Gastroesophageal sphincter (tissue), 4 donors: ENCODE measurements at regions not wholly inside any gene's neighbourhood (a gene's known extent, or its start where the extent isn't known, plus 50 kb on each side); places are given as distances from the start of the nearest gene placed in this dataset.
"Not testable (repeated sequence)": the region's sequence is repeated elsewhere in the genome, so short reads cannot be mapped to it uniquely, and the experiment has no call there.

Experiments
- ATAC-seq: fragments of 150-250 bp; one replicate; pipeline ENCODE4 v1.9.1; 2016; ENCODE audit warnings: mild to moderate bottlenecking, moderate library complexity
- H3K27ac ChIP-seq, 4 donors: fragments of 200-600 bp; sonication (generic) in 3 of 4; 1 replicate in 3 of 4; 2 replicates in 1 of 4; pipeline ENCODE4 v1.5.1; 2016 to 2019
- H3K27me3 ChIP-seq: fragments of 200-600 bp; sonication (generic); one replicate; pipeline ENCODE4 v1.5.1; 2019
- H3K36me3 ChIP-seq, 2 donors: fragments of 200-600 bp; sonication (generic); one replicate each; pipeline ENCODE4 v1.5.1; 2019; ENCODE audit warnings: control low read depth in 1 of 2
- H3K4me1 ChIP-seq, 3 donors: fragments of 200-600 bp; sonication (generic); 1 replicate in 2 of 3; 2 replicates in 1 of 3; pipeline ENCODE4 v1.5.1; 2016 to 2019; ENCODE audit warnings: control low read depth in 2 of 3
- H3K4me3 ChIP-seq, 2 donors: fragments of 200-600 bp; sonication (generic); one replicate each; pipeline ENCODE4 v1.5.1; 2019; ENCODE audit warnings: mild to moderate bottlenecking in 1 of 2, moderate library complexity in 1 of 2
- H3K9me3 ChIP-seq, 3 donors: fragments of 200-600 bp; sonication (generic); one replicate each; pipeline ENCODE4 v1.5.1; 2017 to 2019; ENCODE audit warnings: control low read depth in 2 of 3
- EP300 ChIP-seq: sonication (generic); formaldehyde crosslinking; IDR thresholded peaks from one replicate; pipeline ENCODE4 v1.6.1; 2017; ENCODE audit warnings: antibody characterized with exemption, mild to moderate bottlenecking
- POLR2A ChIP-seq, 2 donors: fragments of 450-650 bp; IDR thresholded peaks; one replicate each; pipeline ENCODE4 v1.6.1; 2017; ENCODE audit warnings: antibody characterized with exemption in 2 of 2, mild to moderate bottlenecking in 2 of 2, moderate library complexity in 1 of 2
- POLR2AphosphoS5 ChIP-seq: sonication (generic); formaldehyde crosslinking; IDR thresholded peaks from one replicate; pipeline ENCODE4 v1.6.1; 2017; ENCODE audit warnings: antibody characterized with exemption
- WGBS, 2 donors: methylation state at CpG; one replicate each; pipeline ENCODE4 v1.1.5; 2018; ENCODE audit warnings: low coverage in 1 of 2; 5-methylcytosine and 5-hydroxymethylcytosine counted together
- TF ChIP-seq, protein P1 (sequence below), 4 experiments: fragments of 200-600 bp in 2 of 4; fragments of 450-650 bp in 2 of 4; sonication (generic) in 1 of 4; IDR thresholded peaks; one replicate each; pipeline ENCODE4 v1.5.1; 2017 to 2019; ENCODE audit warnings: antibody characterized with exemption in 4 of 4, mild to moderate bottlenecking in 2 of 4, moderate library complexity in 2 of 4

DNA sequence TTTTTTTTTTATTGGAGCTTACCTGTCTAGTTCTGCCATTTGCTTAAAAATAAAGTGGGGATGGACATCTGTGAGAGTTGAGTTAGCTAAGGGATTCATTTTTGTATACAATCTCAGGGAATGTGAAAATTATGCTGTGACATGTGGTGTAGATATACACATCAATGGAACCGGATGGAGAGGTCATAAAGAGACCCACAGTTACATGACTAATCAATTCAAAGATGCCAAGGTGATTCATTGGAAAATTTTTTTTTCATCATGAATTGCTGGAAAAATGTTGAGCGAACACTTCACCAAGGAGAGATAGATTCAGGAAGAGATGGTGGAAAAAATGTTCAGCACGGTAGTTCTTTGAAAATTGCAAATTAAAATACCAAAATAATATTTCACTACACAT is 605.4 kb upstream of the KIF2B start:
- Histone ChIP-seq H3K27ac (no peak overlapping the region), H3K27me3 (no peaks in the 10 kb centered on the region), H3K9me3 (no peaks in the 10 kb centered on the region), H3K4me1 (no peaks in the 10 kb centered on the region), H3K36me3 (no peaks in the 10 kb centered on the region), H3K4me3 (no peak overlapping the region)
- TF ChIP-seq POLR2A (IDR thresholded peaks at IDR 0.05) (no peak), POLR2AphosphoS5 (no peak), EP300 (no peak)
- TF ChIP-seq, protein P1, sequence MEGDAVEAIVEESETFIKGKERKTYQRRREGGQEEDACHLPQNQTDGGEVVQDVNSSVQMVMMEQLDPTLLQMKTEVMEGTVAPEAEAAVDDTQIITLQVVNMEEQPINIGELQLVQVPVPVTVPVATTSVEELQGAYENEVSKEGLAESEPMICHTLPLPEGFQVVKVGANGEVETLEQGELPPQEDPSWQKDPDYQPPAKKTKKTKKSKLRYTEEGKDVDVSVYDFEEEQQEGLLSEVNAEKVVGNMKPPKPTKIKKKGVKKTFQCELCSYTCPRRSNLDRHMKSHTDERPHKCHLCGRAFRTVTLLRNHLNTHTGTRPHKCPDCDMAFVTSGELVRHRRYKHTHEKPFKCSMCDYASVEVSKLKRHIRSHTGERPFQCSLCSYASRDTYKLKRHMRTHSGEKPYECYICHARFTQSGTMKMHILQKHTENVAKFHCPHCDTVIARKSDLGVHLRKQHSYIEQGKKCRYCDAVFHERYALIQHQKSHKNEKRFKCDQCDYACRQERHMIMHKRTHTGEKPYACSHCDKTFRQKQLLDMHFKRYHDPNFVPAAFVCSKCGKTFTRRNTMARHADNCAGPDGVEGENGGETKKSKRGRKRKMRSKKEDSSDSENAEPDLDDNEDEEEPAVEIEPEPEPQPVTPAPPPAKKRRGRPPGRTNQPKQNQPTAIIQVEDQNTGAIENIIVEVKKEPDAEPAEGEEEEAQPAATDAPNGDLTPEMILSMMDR (IDR thresholded peaks at IDR 0.05), result no peak
- ATAC-seq, result no peak
- WGBS, 2 donors, result 69 to 76% methylated on average over 3 of the region's 3 CpGs

DNA sequence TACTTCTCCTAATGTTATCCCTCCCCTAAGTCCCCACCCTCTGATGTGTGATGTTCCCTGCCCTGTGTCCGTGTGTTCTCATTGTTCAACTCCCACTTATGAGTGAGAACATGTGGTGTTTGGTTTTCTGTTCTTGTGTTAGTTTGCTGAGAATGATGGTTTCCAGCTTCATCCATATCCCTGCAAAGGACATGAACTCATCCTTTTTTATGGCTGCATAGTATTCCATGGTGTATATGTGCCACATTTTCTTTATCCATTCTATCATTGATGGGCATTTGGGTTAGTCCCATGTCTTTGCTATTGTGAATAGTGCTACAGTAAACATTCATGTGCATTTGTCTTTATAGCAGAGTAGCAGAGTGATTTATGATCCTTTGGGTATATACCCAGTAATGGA is 613.8 kb upstream of the KIF2B start:
- H3K36me3 ChIP-seq, H3K4me1 ChIP-seq, H3K27me3 ChIP-seq, H3K27ac ChIP-seq, H3K4me3 ChIP-seq, ATAC-seq, H3K9me3 ChIP-seq: not testable (repeated sequence)
- 88% methylated on average over 1 of the region's 1 CpG for WGBS, 2 donors

DNA sequence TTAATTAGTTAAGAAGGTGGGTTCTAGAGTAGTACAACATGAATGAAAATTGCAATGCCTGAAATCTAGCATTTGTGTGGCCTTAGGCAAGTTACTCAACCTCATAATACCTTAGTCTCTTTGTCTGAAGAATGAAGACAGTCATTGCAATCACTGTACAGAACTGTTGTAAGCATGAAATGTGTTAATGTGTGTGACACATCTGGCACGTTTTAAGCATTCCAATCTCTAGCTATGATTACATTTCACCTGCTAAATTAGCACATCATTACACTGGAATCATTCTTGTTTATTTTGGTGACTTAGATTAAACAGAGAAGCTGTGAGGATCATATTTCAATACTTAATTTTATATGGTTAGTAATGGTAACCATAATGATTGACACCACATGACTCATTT is 629.7 kb upstream of the KIF2B start:
- Histone ChIP-seq H3K4me3 (no peak overlapping the region), H3K27ac (no peak overlapping the region), H3K4me1 (no peaks in the 10 kb centered on the region), H3K27me3 (no peaks in the 10 kb centered on the region), H3K36me3 (no peaks in the 10 kb centered on the region), H3K9me3 (no peaks in the 10 kb centered on the region)
- WGBS, 2 donors, result 31 to 45% methylated on average over 1 of the region's 1 CpG
- TF ChIP-seq POLR2AphosphoS5 (no peak), POLR2A (IDR thresholded peaks at IDR 0.05) (no peak), EP300 (no peak)
- TF ChIP-seq, protein P1 (IDR thresholded peaks at IDR 0.05), result no peak
- ATAC-seq, result no peak

DNA sequence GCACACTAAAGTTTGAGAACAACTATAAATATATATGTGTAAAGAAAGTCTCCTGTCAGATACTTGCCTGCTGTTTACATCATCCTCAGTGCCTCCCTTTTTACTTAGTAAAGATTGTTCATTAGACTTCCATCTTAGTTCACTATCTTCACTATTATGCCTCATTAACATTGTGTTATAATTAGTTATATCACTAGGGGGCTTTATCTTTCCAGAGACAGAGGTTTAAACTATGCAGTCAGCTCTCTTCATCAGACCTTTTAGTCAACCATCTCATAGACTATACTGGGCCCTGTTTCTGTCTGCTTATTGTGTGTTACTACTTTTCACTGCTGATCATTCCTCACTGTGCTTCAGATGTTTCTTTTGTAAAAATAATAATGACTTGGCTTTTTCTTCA is 630.8 kb upstream of the KIF2B start:
- no peak for ATAC-seq
- TF ChIP-seq POLR2A (IDR thresholded peaks at IDR 0.05) (no peak), EP300 (no peak), POLR2AphosphoS5 (no peak)
- TF ChIP-seq, protein P1 (IDR thresholded peaks at IDR 0.05), result no peak
- Histone ChIP-seq H3K4me1 (no peaks in the 10 kb centered on the region), H3K36me3 (no peaks in the 10 kb centered on the region), H3K9me3 (no peaks in the 10 kb centered on the region), H3K4me3 (no peak overlapping the region), H3K27me3 (no peaks in the 10 kb centered on the region), H3K27ac (no peak overlapping the region)

DNA sequence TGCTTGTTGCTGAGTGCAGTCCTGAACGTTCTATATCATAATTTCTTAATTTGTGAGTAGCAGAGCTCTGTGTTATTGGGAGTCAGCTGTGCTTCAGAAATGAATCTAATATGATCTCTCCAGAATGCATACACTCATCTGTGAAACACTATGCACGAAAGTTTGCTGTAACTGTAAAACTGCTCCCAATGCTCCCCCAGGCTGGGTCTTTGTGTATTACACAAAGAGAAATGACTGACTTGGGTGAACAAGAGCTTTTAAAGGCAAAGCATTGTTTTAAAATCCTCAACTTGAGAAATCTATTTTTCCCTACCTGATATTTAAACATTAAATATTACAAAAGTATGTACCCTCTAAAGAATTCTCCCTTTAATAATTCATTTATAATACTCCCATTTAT is 636.7 kb upstream of the KIF2B start:
- Histone ChIP-seq H3K4me1 (no peaks in the 10 kb centered on the region), H3K27me3 (no peaks in the 10 kb centered on the region), H3K27ac (no peak overlapping the region), H3K4me3 (no peak overlapping the region), H3K9me3 (no peaks in the 10 kb centered on the region), H3K36me3 (no peaks in the 10 kb centered on the region)
- 25 to 27% methylated on average over 2 of the region's 2 CpGs for WGBS, 2 donors
- TF ChIP-seq, protein P1 (IDR thresholded peaks at IDR 0.05), result no peak
- no peak for TF ChIP-seq POLR2A (IDR thresholded peaks at IDR 0.05)
- no peak for TF ChIP-seq EP300
- TF ChIP-seq POLR2AphosphoS5, result no peak
- ATAC-seq, result no peak

DNA sequence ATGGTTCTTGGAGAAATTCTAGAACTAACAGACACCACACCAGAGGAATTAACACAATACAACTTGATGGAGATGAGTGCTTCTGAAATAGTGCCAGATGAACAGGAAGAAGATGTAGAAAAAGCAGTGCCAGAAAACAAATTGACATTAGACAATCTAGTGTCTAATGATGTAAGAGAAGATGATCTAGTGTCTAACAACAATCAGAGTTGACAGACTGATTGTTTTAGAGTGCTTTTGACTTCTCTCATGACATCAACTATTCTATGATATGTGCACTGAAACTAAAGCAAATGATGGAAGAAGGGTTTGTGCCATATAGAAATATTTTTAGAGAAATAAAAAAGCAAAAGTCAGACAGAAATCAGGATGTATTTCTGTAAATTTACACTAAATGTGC is 646.1 kb upstream of the KIF2B start:
- no peaks in the 10 kb centered on the region for H3K4me1 ChIP-seq
- no peak for ATAC-seq
- H3K27me3 ChIP-seq, result no peaks in the 10 kb centered on the region
- TF ChIP-seq POLR2AphosphoS5, result no peak
- TF ChIP-seq, protein P1 (IDR thresholded peaks at IDR 0.05), result no peak
- no peak for TF ChIP-seq POLR2A (IDR thresholded peaks at IDR 0.05)
- no peak for TF ChIP-seq EP300
- H3K27ac ChIP-seq, result no peak overlapping the region
- no peak overlapping the region for H3K4me3 ChIP-seq
- H3K9me3 ChIP-seq, result peaks cover 0 to 11% (median 0%) of the 10 kb centered on the region in 3 donors
- no peaks in the 10 kb centered on the region for H3K36me3 ChIP-seq
